Muscle layer of duodenum (tissue), 2 donors: ENCODE measurements at regions not wholly inside any gene's neighbourhood (a gene's known extent, or its start where the extent isn't known, plus 50 kb on each side); places are given as distances from the start of the nearest gene placed in this dataset.

Experiments used
- H3K27ac ChIP-seq: one replicate; pipeline ENCODE4 v1.7.0; 2013; ENCODE audit warnings: mild to moderate bottlenecking, low read length
- H3K27me3 ChIP-seq: one replicate; pipeline ENCODE4 v1.7.0; 2013; ENCODE audit warnings: low read depth, mild to moderate bottlenecking, control low read depth, low read length
- H3K36me3 ChIP-seq, 2 donors: one replicate each; pipeline ENCODE4 v1.7.0; 2013; ENCODE audit warnings: low read length in 2 of 2, control low read depth in 1 of 2, mild to moderate bottlenecking in 1 of 2; ENCODE audit not compliant: insufficient read depth in 2 of 2, control insufficient read depth in 1 of 2
- H3K4me1 ChIP-seq, 2 donors: one replicate each; pipeline ENCODE4 v1.7.0; 2013; ENCODE audit warnings: low read length in 2 of 2, mild to moderate bottlenecking in 2 of 2, control low read depth in 1 of 2, moderate library complexity in 1 of 2; ENCODE audit not compliant: insufficient read depth in 2 of 2, control insufficient read depth in 1 of 2
- H3K4me3 ChIP-seq, 2 donors: one replicate each; pipeline ENCODE4 v1.7.0; 2013; ENCODE audit warnings: low read length in 2 of 2, low read depth in 1 of 2, mild to moderate bottlenecking in 1 of 2
- H3K9me3 ChIP-seq, 2 donors: one replicate each; pipeline ENCODE4 v1.7.0; 2013; ENCODE audit warnings: low read length in 2 of 2, control low read depth in 1 of 2, mild to moderate bottlenecking in 1 of 2; ENCODE audit not compliant: control insufficient read depth in 1 of 2
- donor health status: healthy.

DNA sequence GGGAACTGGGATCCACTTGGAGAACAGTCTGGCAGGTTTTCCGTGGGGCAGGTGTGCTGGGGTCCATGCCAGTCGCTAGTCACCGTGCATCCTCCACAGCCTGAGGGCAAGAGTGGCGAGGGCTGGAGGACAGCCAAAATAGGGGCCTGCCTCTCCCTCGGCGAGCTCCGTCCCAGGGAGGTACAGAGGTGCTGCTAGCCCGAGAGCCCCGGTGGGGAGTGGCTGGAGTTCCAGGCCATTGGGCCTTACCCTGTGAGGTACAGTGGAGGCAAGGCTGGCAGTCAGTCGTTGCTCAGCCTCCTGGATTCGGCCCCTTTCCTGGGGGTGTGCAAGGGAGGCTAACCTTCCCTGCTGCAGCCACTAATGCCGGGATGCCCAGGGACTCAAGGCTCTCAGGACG lies 406.6 kb downstream of the CMPK2 start:
- H3K27ac ChIP-seq = no peak overlapping the region
- no peak overlapping the region for H3K4me3 ChIP-seq
- H3K36me3 ChIP-seq = no peaks in the 10 kb centered on the region
- H3K4me1 ChIP-seq = no peaks in the 10 kb centered on the region
- H3K27me3 ChIP-seq = no peaks in the 10 kb centered on the region
- peaks cover 0 to 6% of the 10 kb centered on the region in 2 donors for H3K9me3 ChIP-seq

DNA sequence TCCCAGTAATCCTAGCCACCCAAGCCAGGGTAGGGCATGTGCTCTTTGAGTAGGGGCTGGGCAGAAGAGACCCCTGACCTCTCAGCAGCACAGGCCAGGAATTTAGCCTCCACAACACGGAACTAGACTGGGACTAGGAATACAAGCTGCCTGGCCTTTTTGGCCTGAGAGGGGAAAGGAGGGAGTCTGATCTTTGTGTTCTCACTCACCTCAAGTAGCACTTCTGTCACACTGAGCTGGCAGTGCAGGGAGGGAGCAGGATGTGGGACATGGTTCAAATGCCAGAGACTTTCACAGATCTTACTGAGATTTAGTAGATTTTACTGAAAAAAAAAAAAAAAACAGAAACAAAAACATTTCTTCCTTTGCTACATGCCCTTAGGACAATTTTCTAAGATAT lies 395.2 kb downstream of the CMPK2 start:
- no peak overlapping the region for H3K4me3 ChIP-seq
- no peaks in the 10 kb centered on the region for H3K27me3 ChIP-seq
- H3K36me3 ChIP-seq = no peaks in the 10 kb centered on the region
- no peak overlapping the region for H3K27ac ChIP-seq
- peaks cover 4 to 10% of the 10 kb centered on the region in 2 donors for H3K9me3 ChIP-seq
- H3K4me1 ChIP-seq = no peaks in the 10 kb centered on the region

DNA sequence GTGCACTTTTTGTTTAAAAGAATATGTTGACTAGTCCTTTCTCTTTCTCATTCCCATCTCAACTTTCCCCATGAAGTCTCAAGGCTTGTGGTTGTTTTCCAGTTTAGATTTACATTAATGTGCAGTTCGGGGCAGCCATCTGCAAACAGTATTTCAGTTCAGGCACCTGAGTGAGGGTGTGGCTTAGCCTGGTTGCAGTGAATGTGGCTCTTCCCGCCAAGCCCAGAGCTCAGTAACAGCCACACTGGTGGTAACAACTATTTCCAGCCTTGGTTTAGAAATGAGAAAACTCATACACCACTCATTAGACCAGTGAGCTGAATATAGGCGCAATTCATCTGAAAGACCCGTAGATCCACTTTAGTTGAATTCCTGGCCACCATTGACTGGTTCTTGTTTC lies 394.3 kb downstream of the CMPK2 start:
- Histone ChIP-seq H3K4me1 (no peaks in the 10 kb centered on the region), H3K4me3 (no peak overlapping the region), H3K9me3 (peaks cover 2 to 10% of the 10 kb centered on the region in 2 donors), H3K36me3 (no peaks in the 10 kb centered on the region), H3K27me3 (no peaks in the 10 kb centered on the region), H3K27ac (no peak overlapping the region)

DNA sequence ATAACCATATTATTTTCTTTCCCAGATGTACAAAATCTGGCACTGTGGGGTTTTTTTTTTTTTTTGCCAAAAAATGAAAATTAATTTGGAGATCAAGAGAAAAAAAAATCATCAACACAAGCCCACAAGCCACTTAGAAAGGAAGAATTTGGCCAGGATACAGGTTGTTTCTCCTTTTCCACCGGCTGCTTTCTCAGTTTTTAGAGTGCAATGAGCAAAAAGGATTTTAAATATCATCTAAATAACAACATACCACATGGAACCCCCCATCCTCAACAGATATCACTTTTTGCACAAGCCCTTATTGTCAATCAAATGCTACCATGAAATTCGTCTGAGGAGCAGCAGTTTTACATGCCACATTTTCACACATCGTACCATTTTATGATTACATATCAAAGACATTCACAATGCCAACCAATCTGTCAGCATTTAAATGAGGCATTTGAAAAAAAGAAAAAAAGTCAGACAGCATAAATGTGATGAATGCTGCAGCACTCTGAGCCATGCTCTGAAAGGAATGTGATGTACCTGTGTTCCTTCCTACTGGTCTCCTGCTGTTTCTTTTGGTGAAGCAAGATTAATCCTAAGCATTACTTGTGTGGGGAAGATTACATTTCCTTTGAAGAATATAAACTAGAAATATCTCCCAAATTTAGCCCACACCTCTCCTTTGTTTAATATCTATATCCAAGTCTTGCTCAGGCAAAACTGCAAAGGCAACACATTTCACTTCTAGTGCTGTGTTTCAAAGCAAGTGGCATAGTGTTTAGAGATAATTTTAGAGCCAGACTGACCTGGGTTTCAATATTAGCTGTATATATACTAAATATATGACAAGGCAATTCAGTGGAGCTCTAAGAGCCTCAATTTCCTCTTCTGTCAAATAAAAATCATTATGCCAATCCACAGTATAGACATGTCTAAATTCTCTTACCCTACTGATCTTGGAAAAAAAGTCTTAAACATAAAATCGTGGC lies 391.3 kb downstream of the CMPK2 start:
- Histone ChIP-seq H3K4me1 (no peaks in the 10 kb centered on the region), H3K27me3 (no peaks in the 10 kb centered on the region), H3K9me3 (no peaks in the 10 kb centered on the region), H3K27ac (no peak overlapping the region), H3K4me3 (no peak overlapping the region), H3K36me3 (no peaks in the 10 kb centered on the region)

DNA sequence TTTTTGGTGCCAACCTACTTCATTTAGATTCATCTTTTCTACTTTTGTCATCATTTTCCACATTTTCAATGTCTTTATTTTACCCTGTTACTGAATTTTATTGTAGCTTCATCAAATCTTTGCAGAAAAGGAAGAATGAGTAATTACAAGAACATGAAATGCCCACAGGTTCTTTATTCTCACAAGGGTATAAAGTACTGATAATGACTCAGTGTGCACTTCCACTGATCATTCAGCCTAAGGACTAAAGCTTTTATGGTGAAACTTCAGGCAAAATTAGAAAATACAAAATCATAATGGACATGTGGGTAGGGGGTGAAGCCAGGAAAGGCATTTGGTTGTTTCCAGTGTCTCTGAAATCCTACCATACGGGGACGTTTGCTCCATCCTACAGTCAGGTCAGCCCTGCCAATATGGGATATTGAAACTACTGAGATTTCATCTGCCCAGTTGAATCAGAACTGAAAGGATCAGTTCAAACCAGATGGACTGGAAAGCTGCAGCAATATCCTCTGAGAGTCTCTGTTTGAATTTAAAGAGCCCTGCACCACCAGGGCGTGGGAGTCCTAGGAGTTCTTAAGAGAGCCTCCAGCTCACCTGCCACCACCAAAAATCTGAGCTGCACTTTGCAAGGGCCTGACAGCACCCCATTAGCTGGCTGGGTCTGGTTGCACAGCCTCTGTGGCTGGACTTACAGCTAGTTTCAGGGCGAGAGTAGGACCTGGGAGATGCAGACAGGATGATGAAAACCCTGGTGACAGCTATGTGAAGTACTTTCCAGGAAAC lies 390.4 kb downstream of the CMPK2 start:
- no peaks in the 10 kb centered on the region for H3K9me3 ChIP-seq
- no peak overlapping the region for H3K4me3 ChIP-seq
- H3K27ac ChIP-seq = no peak overlapping the region
- no peaks in the 10 kb centered on the region for H3K4me1 ChIP-seq
- no peaks in the 10 kb centered on the region for H3K36me3 ChIP-seq
- H3K27me3 ChIP-seq = no peaks in the 10 kb centered on the region

DNA sequence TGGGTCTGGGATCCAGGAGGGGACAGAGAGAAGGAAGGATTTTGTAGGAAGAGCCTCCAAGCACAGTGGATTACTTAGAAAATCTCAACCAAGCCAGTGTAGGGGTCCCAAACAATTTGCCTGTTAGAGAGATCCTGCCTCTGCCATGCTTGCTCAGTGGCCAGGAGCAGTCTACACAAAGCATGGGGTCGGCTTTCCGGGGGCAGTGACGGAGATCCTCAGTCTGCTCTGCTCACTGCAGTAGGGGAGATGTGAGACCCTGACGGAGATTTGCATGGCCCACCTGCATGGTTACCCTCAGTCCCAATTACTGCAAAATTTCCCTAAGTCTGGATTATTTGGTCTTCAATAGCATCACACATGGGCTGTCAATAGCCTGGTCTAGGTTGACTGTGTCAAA lies 385.2 kb downstream of the CMPK2 start:
- H3K27ac ChIP-seq = no peak overlapping the region
- no peaks in the 10 kb centered on the region for H3K36me3 ChIP-seq
- no peaks in the 10 kb centered on the region for H3K27me3 ChIP-seq
- no peaks in the 10 kb centered on the region for H3K9me3 ChIP-seq
- no peak overlapping the region for H3K4me3 ChIP-seq
- H3K4me1 ChIP-seq = no peaks in the 10 kb centered on the region

DNA sequence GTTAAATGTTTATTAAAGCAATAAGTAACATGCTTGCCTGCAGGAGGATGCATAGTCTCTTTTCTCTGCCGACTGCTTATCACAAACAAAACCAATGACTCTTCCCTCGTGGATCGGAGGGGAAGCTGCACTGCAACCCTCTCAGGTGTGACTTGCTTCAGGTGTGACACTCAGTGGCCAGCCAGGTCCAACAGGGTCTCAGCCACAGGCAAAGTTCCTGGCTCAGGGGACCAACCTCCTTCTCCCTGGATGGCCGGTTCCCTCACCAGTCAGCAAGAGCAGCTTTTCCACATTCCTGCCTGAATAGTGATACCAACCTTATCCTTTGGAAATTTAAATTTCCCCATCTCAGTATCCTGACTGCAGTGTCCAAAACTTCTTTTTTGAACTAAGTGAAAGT lies 383.5 kb downstream of the CMPK2 start:
- Histone ChIP-seq H3K36me3 (no peaks in the 10 kb centered on the region), H3K4me1 (no peaks in the 10 kb centered on the region), H3K27me3 (no peaks in the 10 kb centered on the region), H3K9me3 (no peaks in the 10 kb centered on the region), H3K4me3 (no peak overlapping the region), H3K27ac (no peak overlapping the region)

DNA sequence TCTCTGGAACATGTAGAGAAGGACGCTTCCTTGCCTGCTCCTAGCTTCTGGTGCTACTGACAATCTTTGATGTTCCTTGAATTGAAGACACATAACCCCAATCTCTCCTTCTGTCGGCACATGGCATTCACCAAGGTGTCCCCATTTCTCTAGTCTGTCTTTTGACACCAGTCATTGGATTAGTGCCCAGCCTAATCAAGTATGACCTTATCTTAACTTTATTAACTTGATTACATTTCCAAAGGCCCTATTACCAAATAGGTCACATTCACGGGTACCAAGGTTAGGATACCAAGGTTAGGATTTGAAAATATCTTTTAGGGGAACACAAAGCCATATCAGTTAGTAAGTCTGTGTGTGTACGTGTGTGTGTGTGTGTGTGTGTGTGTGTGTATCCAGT lies 377.9 kb downstream of the CMPK2 start:
- H3K27ac ChIP-seq = no peak overlapping the region
- H3K9me3 ChIP-seq = no peaks in the 10 kb centered on the region
- no peak overlapping the region for H3K4me3 ChIP-seq
- H3K36me3 ChIP-seq = no peaks in the 10 kb centered on the region
- no peaks in the 10 kb centered on the region for H3K4me1 ChIP-seq
- H3K27me3 ChIP-seq = no peaks in the 10 kb centered on the region

DNA sequence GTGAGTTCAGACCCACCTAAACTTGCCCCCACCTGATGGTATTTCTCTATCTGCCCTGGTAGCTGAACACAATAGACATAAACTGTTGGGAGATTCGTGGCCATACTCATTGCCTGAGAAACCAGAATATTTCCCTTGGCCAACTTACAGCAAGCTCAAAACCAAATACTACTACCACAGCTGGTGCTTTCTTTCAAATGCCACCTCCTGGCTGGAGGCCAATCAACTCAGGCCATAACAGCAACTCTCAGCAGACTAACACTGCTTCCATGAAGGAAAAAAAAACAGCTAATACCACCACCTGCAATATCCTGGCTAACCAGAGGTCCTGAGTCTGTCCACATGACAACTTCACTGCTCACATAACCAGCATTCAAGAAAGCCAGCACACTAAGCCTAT lies 373.1 kb downstream of the CMPK2 start:
- Histone ChIP-seq H3K4me3 (no peak overlapping the region), H3K9me3 (no peaks in the 10 kb centered on the region), H3K27ac (no peak overlapping the region), H3K36me3 (no peaks in the 10 kb centered on the region), H3K27me3 (no peaks in the 10 kb centered on the region), H3K4me1 (no peaks in the 10 kb centered on the region)

DNA sequence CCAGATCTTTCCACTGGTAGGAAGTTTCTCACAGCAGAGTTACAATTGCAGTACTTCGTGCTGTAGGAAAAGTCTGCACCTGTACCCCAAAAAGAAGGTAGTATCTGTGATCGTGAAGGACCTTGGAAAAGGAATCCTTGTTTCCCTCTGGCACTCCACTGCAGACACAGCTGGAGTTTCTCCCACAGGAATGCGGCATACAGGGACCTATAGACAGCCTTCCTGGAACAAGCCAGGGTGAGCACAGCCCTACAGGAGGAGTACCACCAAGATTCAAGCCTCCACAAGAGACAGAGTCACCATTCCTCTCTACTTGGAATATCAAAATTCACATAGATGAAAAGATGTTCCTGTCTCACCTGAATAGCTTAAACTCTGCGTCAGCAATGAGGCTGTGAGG lies 372.4 kb downstream of the CMPK2 start:
- Histone ChIP-seq H3K27me3 (no peaks in the 10 kb centered on the region), H3K4me3 (no peak overlapping the region), H3K27ac (no peak overlapping the region), H3K4me1 (no peaks in the 10 kb centered on the region), H3K36me3 (no peaks in the 10 kb centered on the region), H3K9me3 (no peaks in the 10 kb centered on the region)

DNA sequence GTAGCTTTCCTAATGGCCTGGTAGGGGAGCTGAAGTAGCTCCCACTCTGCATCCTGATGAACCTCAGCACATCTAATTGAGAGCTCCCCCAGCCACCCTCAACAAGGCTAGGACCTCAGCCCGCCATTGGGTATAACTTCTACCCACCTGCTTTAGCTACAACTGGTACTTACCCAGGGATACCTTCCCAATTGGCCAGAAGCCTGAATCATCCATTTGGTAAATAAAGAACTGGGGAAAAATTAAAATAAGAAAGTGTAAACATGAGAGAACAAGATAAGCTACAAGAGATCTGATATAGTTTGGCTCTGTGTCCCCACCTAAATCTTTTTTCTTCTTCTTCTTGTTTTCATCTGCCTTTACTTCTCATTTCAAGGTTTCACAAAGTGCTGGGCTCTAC lies 372.0 kb downstream of the CMPK2 start:
- no peak overlapping the region for H3K4me3 ChIP-seq
- no peaks in the 10 kb centered on the region for H3K27me3 ChIP-seq
- no peaks in the 10 kb centered on the region for H3K36me3 ChIP-seq
- H3K27ac ChIP-seq = no peak overlapping the region
- no peaks in the 10 kb centered on the region for H3K9me3 ChIP-seq
- no peaks in the 10 kb centered on the region for H3K4me1 ChIP-seq
